SK-N-SH treated with all-trans-retinoic acid at 6 μM for 48 hours (cell line): ENCODE measurements at regions not wholly inside any gene's neighbourhood (a gene's known extent, or its start where the extent isn't known, plus 50 kb on each side); places are given as distances from the start of the nearest gene placed in this dataset.

Source experiments
- ARNTL ChIP-seq: fragments of 450-650 bp; formaldehyde crosslinking; IDR thresholded peaks from 2 replicates; pipeline ENCODE4 v1.5.0; 2020; ENCODE audit warnings: low read depth, mild to moderate bottlenecking, moderate library complexity, borderline replicate concordance
- BACH2 ChIP-seq: fragments of 250-450 bp; sonication (Bioruptor Pico); IDR thresholded peaks from 2 replicates; pipeline ENCODE4 v1.9.0; 2021; ENCODE audit warnings: mild to moderate bottlenecking, borderline replicate concordance
- OSR1 ChIP-seq: fragments of 250-450 bp; sonication (Bioruptor Pico); IDR thresholded peaks from 2 replicates; pipeline ENCODE4 v1.8.0; 2022; ENCODE audit warnings: moderate library complexity, mild to moderate bottlenecking, inconsistent platforms
- PPARA ChIP-seq: fragments of 250-450 bp; sonication (Bioruptor Pico); IDR thresholded peaks from 2 replicates; pipeline ENCODE4 v1.5.0; 2020; ENCODE audit warnings: mild to moderate bottlenecking, borderline replicate concordance
- RARB ChIP-seq: fragments of 250-450 bp; sonication (Bioruptor Pico); IDR thresholded peaks from 2 replicates; pipeline ENCODE4 v1.8.0; 2021; ENCODE audit warnings: mild to moderate bottlenecking, moderate library complexity
- SNAI2 ChIP-seq: fragments of 250-450 bp; sonication (Bioruptor Pico); IDR thresholded peaks from 2 replicates; pipeline ENCODE4 v1.5.0; 2020; ENCODE audit warnings: mild to moderate bottlenecking, moderate library complexity
- ZFP30 ChIP-seq: fragments of 450-650 bp; formaldehyde crosslinking; IDR thresholded peaks from 2 replicates; pipeline ENCODE4 v1.5.0; 2022; ENCODE audit warnings: mild to moderate bottlenecking, moderate library complexity
- ZNF8 ChIP-seq: fragments of 450-650 bp; formaldehyde crosslinking; IDR thresholded peaks from 2 replicates; pipeline ENCODE4 v1.5.0; 2020; ENCODE audit warnings: mild to moderate bottlenecking, moderate library complexity
- TF ChIP-seq, protein P1 (sequence below): fragments of 250-450 bp; sonication (Bioruptor Pico); IDR thresholded peaks from 2 replicates; pipeline ENCODE4 v1.8.0; 2020; ENCODE audit warnings: mild to moderate bottlenecking, moderate library complexity, borderline replicate concordance

DNA sequence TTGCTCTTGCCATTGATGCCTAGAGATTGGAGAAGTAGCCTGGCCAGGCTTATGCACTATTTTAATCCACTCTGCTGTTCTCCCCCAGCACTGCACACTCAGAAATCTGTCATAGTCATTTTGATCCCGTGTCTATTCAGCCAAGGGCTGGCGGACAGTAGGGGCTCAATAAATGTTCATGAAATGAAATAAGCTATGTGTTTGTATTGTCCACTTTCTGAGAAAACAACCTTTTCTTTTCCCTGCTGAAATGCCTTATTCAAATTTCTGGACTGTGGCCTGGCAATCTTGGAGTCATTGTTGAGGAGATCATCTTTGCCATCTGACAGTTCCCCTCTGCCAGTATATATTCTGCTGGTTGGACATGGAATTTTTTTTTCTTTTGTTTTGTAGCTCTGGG lies 550.4 kb upstream of the MAP3K7 start:
- TF ChIP-seq, protein P1, sequence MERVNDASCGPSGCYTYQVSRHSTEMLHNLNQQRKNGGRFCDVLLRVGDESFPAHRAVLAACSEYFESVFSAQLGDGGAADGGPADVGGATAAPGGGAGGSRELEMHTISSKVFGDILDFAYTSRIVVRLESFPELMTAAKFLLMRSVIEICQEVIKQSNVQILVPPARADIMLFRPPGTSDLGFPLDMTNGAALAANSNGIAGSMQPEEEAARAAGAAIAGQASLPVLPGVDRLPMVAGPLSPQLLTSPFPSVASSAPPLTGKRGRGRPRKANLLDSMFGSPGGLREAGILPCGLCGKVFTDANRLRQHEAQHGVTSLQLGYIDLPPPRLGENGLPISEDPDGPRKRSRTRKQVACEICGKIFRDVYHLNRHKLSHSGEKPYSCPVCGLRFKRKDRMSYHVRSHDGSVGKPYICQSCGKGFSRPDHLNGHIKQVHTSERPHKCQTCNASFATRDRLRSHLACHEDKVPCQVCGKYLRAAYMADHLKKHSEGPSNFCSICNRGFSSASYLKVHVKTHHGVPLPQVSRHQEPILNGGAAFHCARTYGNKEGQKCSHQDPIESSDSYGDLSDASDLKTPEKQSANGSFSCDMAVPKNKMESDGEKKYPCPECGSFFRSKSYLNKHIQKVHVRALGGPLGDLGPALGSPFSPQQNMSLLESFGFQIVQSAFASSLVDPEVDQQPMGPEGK (CRISPR knock-in tag), result no peak
- TF ChIP-seq OSR1 (CRISPR knock-in tag) (no peak), ARNTL (CRISPR knock-in tag) (no peak), BACH2 (CRISPR knock-in tag) (no peak), ZFP30 (CRISPR knock-in tag) (no peak), RARB (CRISPR knock-in tag) (no peak), ZNF8 (CRISPR knock-in tag) (no peak), SNAI2 (CRISPR knock-in tag) (no peak), PPARA (CRISPR knock-in tag) (no peak)
